ENCODE measurements at regions not wholly inside any gene's neighbourhood (a gene's known extent, or its start where the extent isn't known, plus 50 kb on each side); places are given as distances from the start of the nearest gene placed in this dataset.

DNA sequence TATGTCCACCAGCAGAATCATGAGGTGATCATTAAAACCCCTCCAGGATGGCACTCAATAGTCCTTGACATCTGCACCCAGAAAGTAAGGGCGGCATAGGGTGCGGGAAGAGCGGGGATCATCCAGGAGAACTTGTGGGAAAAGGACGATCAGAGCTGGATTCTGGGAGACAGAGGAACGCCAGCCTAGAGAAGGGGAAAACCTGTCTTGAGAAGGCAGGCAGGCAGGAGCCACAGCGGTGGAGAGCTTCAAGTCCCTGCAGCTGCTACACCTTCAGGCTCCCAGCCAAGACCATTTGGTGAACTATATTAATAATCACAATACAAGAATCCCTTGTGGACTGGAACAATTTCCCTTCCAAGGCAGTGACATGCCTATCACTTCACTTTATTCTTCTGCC is 134.3 kb downstream of the BUD13 start:
- no peak for TF ChIP-seq POLR2A (IDR thresholded peaks at IDR 0.05)
- TF ChIP-seq, protein P1, sequence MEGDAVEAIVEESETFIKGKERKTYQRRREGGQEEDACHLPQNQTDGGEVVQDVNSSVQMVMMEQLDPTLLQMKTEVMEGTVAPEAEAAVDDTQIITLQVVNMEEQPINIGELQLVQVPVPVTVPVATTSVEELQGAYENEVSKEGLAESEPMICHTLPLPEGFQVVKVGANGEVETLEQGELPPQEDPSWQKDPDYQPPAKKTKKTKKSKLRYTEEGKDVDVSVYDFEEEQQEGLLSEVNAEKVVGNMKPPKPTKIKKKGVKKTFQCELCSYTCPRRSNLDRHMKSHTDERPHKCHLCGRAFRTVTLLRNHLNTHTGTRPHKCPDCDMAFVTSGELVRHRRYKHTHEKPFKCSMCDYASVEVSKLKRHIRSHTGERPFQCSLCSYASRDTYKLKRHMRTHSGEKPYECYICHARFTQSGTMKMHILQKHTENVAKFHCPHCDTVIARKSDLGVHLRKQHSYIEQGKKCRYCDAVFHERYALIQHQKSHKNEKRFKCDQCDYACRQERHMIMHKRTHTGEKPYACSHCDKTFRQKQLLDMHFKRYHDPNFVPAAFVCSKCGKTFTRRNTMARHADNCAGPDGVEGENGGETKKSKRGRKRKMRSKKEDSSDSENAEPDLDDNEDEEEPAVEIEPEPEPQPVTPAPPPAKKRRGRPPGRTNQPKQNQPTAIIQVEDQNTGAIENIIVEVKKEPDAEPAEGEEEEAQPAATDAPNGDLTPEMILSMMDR (IDR thresholded peaks at IDR 0.05) = no peak

Measured in prostate gland (tissue), 2 donors.